COLO829 (cell line): ENCODE measurements at regions not wholly inside any gene's neighbourhood (a gene's known extent, or its start where the extent isn't known, plus 50 kb on each side); places are given as distances from the start of the nearest gene placed in this dataset.
A peak's percentile ranks its signal among the peaks of the same experiment; 100 is the strongest.

ENCODE experiments used
- DNase-seq: peaks from one replicate; pipeline ENCODE4 v3.0.0; 2012; ENCODE audit warnings: low spot score

- no peak for DNase-seq
These were observed 292.0 kb downstream of the NSG2 start for GRCh38 chr5:174337276-174338184.

DNA sequence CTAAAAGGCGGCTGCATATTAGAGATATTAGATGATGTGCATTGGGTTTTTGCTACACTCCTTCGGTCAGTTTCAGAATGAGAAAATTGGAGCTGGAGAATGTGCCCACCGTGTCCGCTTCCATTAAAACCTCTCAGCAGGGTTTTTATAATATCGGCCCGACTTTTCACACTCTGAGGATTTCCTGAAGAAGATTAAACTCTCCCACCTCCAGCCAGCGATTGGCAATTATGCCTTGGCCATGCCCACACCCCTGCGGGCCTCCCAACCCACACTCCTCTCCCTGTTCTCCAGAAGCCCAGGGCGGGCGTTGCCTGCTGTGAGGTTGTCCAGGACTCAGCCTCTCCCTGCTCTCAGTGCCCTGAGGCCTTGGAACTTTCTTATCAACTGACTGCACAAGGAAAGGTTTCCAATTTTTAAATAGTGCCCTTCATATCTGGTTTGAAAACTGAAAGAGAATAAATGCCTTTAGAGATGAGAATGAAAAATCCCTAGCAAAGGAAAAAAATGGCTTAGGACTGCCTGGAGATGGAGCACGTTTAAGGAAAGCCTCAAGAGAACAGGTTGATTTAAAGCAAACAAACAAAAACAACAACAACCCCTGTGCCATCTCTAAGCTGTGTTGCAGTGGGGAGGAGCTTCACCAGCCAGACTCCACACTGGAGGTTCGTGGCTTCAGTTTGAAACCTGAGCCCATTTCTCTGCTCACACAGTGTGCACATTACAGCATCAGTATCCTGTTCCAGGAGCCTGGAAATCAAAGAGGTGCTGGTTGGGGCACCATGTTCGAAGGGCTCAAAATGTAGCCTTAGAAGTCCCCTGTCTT lies 292.9 kb downstream of the NSG2 start:
- peak; percentile 28 for DNase-seq

- DNase-seq: no peak
These were observed 293.6 kb downstream of the NSG2 start for GRCh38 chr5:174339130-174339529.

DNA sequence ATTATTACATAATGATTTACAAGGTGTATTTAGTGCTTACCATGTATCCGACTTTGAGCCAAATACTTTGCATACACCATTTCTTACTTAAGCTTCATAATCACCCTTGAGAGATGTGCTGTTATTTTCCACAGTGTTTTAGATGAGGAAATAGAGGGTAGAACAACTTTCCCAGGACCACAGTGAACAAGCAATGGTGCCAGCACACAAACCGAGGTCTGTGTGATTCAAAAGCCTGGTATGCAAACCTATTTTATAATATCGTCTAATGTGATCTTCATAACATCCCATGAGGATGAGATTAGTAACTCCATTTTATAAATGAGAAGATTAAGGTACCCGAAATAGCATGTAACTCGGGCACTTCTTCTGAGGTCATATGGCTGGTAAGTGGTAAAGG lies 294.7 kb downstream of the NSG2 start:
- DNase-seq: no peak

DNA sequence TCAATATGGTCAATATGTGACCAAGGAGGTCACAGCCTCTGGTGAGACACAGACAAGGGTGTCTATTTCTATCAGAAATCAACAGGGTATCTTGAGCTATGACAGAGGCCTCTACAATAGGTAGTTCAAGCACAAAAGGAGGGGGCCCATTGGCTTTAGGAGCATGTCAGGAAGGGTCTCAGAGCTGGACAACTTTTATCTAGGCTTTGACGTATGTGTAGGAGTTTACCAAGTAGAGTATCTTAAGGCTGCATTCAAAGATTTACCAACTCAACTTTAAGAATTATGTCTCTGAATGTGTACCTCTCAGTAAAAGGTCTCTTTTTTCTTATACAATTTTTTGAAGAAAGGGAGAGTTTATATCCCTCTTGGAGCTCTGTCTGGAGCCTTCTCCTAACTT lies 297.2 kb downstream of the NSG2 start:
- no peak for DNase-seq

DNA sequence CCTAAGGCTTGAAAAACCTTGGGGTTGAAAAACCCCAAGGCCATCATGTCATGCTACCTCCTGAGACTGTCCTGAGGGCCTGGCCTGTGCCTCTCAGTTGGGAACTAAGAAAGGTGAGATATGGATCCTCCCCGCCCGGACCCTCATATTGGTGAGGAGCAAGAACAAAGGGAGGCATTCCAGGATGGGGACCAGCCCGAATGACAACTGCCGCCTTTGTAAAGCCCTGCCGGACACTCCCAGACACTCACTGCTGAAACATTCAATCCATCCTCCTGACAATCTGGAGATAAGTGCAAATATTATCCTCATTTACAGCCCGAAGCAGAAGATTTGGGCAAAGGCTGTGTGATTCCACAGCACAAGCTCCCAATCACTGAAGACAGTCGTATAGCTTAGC lies 298.3 kb downstream of the NSG2 start:
- no peak for DNase-seq

DNA sequence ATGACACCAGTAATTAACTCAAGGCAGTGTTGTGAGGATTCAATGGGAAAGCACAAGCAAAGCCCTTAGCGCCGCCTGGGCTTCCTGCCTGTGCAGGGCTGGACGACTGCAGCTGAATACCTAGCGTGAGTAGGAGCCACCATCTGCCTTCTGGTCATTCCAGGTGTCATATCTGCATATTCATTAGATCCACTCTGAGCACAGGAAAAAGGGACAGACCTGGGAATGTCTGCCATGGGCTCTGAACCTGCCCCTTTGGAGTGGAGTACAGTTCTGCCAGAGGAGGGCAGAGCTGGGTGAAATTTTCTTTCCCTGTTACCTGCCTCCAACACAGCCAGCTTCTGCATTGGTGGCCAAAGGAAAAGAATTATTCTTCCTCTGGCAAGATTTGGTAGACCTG lies 298.8 kb downstream of the NSG2 start:
- DNase-seq: no peak

DNA sequence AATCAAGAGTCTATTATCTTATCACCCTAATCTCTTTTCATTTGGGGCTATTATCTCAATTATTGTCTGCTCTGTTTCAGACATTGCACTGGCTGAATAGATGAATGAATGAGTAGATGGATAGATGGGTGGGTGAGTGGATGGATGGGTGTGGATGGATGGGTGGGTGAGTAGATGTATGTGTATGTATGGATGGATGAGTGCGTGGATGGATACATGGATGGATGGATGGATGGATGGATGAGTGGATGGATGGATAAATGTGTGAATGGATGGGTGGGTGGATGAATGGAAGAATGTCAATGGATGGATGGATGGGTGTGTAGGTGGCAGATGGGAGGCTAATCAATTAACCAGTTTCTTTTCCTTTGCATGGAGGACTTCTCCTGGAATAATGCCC lies 301.7 kb downstream of the NSG2 start:
- DNase-seq: no peak

- DNase-seq: no peak
These were observed 302.9 kb downstream of the NSG2 start for GRCh38 chr5:174348311-174348981.

GRCh38 chr5:174352681-174353080 lies 307.2 kb downstream of the NSG2 start:
- DNase-seq: no peak

DNA sequence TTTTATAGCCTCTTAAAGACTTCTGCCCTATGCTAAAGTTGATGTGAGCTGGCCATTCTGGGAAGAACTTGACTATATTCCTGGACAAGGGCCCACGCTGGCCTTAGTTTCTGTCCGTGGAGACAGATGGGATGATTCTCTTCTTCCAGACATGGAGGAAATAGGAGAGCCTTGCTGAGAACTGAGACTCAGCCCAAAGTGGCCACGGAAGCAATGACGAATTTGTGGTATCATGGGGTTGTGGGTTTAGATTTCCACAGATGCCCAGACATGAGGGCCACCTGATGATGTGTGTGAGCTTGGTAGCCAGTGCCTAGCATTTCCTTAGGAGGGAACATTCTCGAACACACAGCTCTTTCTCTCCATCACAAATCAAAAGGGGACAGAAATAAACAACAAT lies 309.1 kb downstream of the NSG2 start:
- no peak for DNase-seq

- DNase-seq: no peak
These were observed 309.7 kb downstream of the NSG2 start for GRCh38 chr5:174355208-174355612.

DNA sequence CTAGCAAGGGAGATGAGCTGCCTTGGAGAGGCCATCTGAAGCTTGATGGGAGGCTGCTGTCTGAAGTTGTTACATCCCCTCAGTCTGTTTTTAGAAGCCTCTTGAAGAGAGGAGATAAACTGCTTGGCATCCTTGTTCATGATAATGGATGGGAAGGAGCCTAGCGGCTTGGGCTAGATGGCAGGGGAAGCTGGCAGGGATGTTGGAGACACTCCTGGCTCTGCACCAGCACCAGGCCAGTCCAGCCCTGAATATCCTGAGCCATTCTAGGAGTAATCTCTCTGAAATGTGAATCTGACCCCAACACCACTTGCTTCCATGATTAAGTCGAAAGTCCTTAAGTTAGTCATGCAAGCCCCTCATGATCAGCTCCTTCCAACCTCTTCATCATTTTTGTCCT lies 310.5 kb downstream of the NSG2 start:
- no peak for DNase-seq

DNA sequence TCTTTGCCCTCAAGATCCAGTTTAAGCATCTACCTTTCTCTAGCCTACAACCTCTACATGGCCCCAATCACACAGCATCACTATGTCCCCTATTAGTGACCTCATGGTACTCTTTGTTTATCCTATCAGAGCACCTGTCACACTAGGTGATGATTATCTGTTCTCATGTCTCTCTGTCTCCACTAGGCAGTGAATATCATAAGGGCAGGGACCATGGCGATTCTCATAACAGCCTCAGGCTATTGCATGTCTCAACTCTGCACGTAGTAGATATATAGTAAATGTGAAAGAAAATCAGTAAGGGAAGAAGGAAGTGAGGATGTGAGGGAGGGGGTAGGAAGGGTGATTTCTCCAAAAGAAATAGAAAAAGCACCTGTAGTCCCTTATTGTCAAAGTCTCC lies 311.0 kb downstream of the NSG2 start:
- DNase-seq: no peak

DNA sequence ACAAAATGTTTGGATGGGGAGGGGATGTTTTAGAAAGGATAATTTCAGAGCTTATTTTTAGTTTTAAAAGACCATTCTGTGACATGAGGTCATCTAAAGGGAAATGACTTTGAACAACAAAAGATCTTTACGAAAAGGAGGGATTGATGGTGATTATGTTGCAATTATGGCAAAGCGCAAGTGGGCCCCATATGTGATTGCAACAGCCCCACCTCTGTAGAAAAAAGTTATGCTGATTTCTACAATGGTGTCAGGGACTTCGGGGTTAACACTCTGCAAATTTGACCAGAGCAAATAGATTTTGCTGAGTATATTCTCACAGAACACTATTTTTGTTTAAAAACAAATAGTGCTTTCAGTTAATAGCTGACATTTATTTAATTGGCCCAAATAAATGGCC lies 312.8 kb downstream of the NSG2 start:
- no peak for DNase-seq

- DNase-seq: no peak
These were observed 313.6 kb downstream of the NSG2 start for GRCh38 chr5:174359071-174359470.

DNA sequence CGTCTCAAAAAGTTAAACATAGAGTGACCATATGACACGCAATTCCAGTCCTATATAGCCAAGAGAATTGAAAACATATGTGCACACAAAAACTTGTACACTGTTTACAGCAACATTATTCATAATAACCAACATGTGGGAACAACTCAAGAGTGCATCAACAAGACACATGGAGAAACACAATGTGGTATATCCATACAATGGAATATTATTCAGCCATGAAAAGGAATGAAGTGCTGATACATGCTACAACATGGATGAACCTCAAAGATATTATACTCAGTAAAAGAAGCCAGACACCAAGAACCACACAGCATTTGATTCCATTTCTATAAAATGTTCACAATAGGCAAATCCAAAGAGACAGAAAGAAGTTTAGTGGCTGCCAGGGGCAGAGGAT lies 317.0 kb downstream of the NSG2 start:
- DNase-seq: no peak

DNA sequence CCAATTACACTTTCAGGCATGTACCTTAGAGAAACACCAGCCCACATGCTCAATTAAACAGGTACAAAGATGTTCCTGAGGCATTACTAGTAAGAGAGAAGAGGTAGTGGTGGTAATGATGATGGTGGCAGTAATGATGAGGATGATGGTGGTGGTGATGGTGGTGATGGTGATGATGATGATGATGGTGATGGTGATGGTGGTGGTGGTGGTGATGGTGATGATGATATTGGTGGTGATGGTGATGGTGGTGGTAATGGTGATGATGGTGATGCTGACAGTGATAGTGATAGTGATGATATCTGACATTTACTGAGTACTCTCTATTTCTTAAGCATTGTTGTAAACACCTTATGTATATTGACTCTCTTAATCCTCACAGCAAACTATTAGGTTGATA lies 318.4 kb downstream of the NSG2 start:
- DNase-seq: no peak

DNA sequence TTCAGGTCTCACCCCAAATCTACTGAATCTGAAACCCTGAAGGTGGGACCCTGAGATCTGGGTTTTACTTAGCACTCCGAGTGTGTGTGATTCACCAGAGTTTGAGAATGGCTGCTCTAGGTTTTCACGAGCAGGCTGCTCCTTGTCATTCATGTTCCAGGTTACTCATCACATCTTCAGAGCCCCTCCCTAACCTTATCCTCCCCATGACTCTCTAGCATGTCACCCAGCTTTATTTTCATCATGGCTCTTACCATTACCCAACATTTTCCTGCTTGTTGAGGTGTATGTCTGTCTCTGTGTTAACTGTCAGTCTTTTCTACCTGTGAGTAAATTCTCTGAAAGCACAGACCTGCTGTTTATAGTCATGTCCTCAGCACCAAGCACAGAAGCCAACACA lies 319.2 kb downstream of the NSG2 start:
- DNase-seq: no peak

- DNase-seq: no peak
These were observed 326.1 kb downstream of the NSG2 start for GRCh38 chr5:174371600-174372094.

GRCh38 chr5:174374206-174374605 lies 328.7 kb downstream of the NSG2 start:
- no peak for DNase-seq

DNA sequence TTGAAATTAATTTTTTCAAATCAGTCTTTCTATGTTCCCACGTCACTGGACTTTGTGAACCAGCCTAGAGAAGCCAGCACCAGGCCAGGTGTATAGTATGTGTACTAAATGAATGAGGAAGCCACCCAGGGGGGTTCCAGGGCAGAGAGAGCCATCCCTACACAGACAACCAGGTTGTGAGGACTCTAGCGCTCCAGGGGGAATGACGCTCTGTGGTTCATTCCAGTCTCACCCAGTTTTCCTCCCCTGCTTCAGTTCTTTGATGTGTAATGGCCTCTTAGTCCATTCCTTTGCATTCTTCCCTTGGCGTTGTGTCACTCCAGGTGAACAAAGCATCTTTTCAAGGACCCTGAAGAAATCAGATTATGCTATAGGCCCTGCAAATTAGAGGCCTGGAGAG lies 330.6 kb downstream of the NSG2 start:
- no peak for DNase-seq
